Activated naive CD8-positive, alpha-beta T cell treated with anti-CD3 and anti-CD28 coated beads, Interleukin-2, amount 50 U/mL, for 24 hours (primary cell): ENCODE measurements at regions not wholly inside any gene's neighbourhood (a gene's known extent, or its start where the extent isn't known, plus 50 kb on each side); places are given as distances from the start of the nearest gene placed in this dataset.

ENCODE experiments used
- ATAC-seq: fragments of 150-1000 bp; cut with Tn5 transposase; one replicate; pipeline ENCODE4 v1.10.0; 2021
- DNase-seq: peaks from one replicate; pipeline ENCODE4 v3.0.0; 2021
- H3K27ac Mint-ChIP-seq: one replicate; pipeline ENCODE4 v1.8.0; 2021; ENCODE audit warnings: mild to moderate bottlenecking, mixed read lengths
- H3K27me3 Mint-ChIP-seq: one replicate; pipeline ENCODE4 v1.8.0; 2021; ENCODE audit warnings: mixed read lengths
- H3K36me3 Mint-ChIP-seq: one replicate; pipeline ENCODE4 v1.8.0; 2021; ENCODE audit warnings: low read depth, mixed read lengths
- H3K4me1 Mint-ChIP-seq: one replicate; pipeline ENCODE4 v1.8.0; 2021; ENCODE audit warnings: mixed read lengths
- H3K4me3 Mint-ChIP-seq: one replicate; pipeline ENCODE4 v1.8.0; 2021; ENCODE audit warnings: mild to moderate bottlenecking, moderate library complexity, mixed read lengths
- H3K9me3 Mint-ChIP-seq: one replicate; pipeline ENCODE4 v1.8.0; 2021; ENCODE audit warnings: mixed read lengths

- Mint-ChIP-seq H3K27me3 (no peaks in the 10 kb centered on the region), H3K27ac (no peak overlapping the region)
These were observed 190.3 kb upstream of the ATF7IP start for GRCh38 chr12:14175206-14175605.

DNA sequence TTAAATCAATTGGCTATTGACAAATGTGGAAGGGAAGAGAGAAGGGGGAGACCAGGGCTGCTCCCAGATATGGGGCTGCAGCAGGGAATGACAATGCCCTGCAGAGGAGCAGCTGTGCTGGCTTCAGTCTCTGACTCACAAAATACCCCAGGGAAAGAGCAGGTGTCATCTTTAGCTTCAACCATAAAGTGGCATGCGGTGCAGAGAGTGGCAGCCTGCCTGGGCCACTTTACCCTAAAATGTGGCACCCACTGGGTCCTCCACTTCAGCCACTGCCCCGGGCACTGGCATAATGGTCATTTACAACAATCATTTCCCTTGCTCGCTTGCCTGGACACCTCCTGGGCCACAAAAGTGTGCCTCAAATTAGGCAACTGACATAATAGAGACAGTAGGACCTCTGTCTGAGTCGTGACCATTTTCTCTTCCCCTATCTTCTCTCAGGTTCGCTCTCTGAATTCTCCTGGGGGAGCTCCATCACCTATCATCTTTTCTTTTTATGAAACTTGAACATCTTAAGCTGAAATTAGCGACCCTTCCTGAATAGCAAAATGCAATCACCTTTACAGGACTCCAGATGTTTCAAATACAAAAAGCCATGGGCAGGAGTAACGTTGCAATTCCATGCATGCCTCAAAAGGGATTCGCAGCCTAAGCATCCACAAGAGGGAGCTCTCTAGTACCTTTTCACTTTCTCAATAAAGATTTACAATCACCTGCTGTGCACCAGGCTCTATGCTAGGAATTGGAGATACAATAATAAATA lies 179.9 kb upstream of the ATF7IP start:
- Mint-ChIP-seq H3K36me3 (no peaks in the 10 kb centered on the region), H3K27me3 (peaks cover 12% of the 10 kb centered on the region), H3K27ac (no peak overlapping the region), H3K4me1 (peaks cover 2% of the 10 kb centered on the region), H3K9me3 (no peaks in the 10 kb centered on the region), H3K4me3 (no peak overlapping the region)
- peak; percentile 13 for DNase-seq
- ATAC-seq: no peak

More at GRCh38 chr12:14175206-14175605, 190.3 kb upstream of the ATF7IP start:
- no peaks in the 10 kb centered on the region for H3K9me3 Mint-ChIP-seq
- no peak for ATAC-seq
- H3K4me1 Mint-ChIP-seq: peaks cover 3% of the 10 kb centered on the region
- DNase-seq: no peak
- no peak overlapping the region for H3K4me3 Mint-ChIP-seq
- H3K36me3 Mint-ChIP-seq: no peaks in the 10 kb centered on the region

GRCh38 chr12:14186193-14186502 lies 179.3 kb upstream of the ATF7IP start:
- Mint-ChIP-seq H3K9me3 (no peaks in the 10 kb centered on the region), H3K4me3 (no peak overlapping the region), H3K27ac (no peak overlapping the region), H3K27me3 (peaks cover 12% of the 10 kb centered on the region), H3K4me1 (peaks cover 2% of the 10 kb centered on the region), H3K36me3 (no peaks in the 10 kb centered on the region)
- DNase-seq: no peak
- no peak for ATAC-seq

- no peaks in the 10 kb centered on the region for H3K36me3 Mint-ChIP-seq
- ATAC-seq (no peak), DNase-seq (no peak)
- no peaks in the 10 kb centered on the region for H3K9me3 Mint-ChIP-seq
- H3K27ac Mint-ChIP-seq: no peak overlapping the region
- peaks cover 2% of the 10 kb centered on the region for H3K4me1 Mint-ChIP-seq
- H3K27me3 Mint-ChIP-seq: peaks cover 12% of the 10 kb centered on the region
- H3K4me3 Mint-ChIP-seq: no peak overlapping the region
These were observed 178.5 kb upstream of the ATF7IP start for GRCh38 chr12:14187002-14187401.

DNA sequence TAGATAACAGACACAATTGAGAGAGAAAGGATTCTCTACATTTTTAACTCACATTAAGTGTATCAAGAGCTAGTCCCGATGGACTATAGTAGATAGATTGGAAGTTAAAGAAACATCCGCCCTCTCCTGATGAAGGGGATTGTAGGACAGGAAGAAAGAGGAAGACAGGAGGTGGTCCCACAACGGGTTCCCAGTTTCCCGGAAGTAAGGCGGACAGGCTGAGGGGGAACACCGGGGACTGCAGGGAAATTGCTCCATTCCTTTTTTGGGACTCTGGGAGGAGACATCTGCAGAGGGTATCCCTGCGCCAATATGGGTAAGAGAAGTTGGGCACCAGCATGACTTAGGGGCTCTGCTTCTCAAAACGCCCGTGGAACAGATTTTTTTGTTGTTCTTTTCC lies 177.5 kb upstream of the ATF7IP start:
- peaks cover 2% of the 10 kb centered on the region for H3K4me1 Mint-ChIP-seq
- no peak overlapping the region for H3K4me3 Mint-ChIP-seq
- no peak overlapping the region for H3K27ac Mint-ChIP-seq
- H3K9me3 Mint-ChIP-seq: no peaks in the 10 kb centered on the region
- DNase-seq (no peak), ATAC-seq (no peak)
- H3K36me3 Mint-ChIP-seq: no peaks in the 10 kb centered on the region
- H3K27me3 Mint-ChIP-seq: peaks cover 12% of the 10 kb centered on the region

GRCh38 chr12:14188744-14189143 lies 176.7 kb upstream of the ATF7IP start:
- Mint-ChIP-seq H3K27me3 (peaks cover 14% of the 10 kb centered on the region), H3K36me3 (no peaks in the 10 kb centered on the region), H3K27ac (no peak overlapping the region), H3K4me1 (peaks cover 2% of the 10 kb centered on the region), H3K9me3 (no peaks in the 10 kb centered on the region), H3K4me3 (no peak overlapping the region)
- DNase-seq: no peak
- ATAC-seq: no peak

DNA sequence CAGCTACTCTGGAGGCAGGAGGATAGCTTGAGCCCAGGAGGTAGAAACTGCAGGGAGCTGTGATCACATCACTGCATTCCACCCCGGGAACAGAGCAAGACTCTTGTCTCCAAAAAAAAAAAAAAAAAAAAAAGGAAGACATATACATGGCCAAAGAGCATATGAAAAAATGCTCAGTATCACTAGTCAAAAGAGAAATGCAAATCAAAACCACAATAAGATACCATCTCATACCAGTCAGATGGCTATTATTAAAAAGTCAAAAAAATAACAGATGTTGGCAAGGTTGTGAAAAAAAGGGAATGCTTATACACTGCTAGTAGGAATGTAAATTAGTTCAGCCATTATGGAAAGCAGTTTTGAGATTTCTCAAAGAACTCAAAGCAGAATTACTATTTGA lies 174.8 kb upstream of the ATF7IP start:
- no peak for DNase-seq
- H3K4me1 Mint-ChIP-seq: peaks cover 1% of the 10 kb centered on the region
- H3K27ac Mint-ChIP-seq: no peak overlapping the region
- H3K27me3 Mint-ChIP-seq: peaks cover 9% of the 10 kb centered on the region
- no peak overlapping the region for H3K4me3 Mint-ChIP-seq
- no peaks in the 10 kb centered on the region for H3K36me3 Mint-ChIP-seq
- H3K9me3 Mint-ChIP-seq: no peaks in the 10 kb centered on the region
- no peak for ATAC-seq

DNA sequence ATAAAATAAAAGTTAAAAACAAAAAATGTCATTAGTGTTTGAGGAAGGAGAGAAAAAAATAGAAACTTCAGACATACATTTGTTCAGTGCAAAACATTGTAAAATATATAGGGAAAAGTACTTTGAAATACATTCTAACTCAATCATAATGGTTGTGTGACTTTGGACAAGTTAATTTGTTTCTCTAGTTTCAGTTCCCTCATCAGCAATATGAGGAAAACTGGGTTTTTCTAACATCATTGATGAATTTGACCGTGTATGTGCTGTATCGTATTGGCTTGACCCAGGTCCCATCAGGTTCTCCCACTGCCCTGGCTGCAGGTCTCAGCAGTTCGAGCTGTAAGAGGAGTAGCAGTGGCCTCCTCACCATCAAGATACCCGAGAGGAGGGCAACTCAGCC lies 173.9 kb upstream of the ATF7IP start:
- no peak overlapping the region for H3K4me3 Mint-ChIP-seq
- no peaks in the 10 kb centered on the region for H3K36me3 Mint-ChIP-seq
- H3K9me3 Mint-ChIP-seq: no peaks in the 10 kb centered on the region
- no peaks in the 10 kb centered on the region for H3K4me1 Mint-ChIP-seq
- H3K27ac Mint-ChIP-seq: no peak overlapping the region
- H3K27me3 Mint-ChIP-seq: peaks cover 9% of the 10 kb centered on the region
- no peak for DNase-seq
- no peak for ATAC-seq

DNA sequence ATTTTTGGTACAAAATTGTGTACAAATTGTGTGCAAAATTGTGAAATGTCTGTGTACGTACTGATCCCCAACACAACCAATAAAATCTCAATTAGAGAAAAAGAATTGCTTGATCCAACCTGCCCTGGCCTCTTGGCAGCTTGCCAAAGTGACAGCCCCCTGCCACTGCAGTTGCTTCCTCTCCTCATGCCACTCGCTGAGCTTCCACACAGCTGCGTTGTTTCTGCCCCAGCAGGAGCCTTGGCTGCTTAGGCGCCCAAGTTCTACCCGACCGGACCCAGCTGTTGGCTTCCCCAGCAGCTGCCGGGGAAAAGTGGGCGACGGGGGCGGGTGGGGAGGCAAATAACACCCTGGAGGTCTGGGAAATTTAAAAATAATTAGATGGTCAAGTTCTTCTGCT lies 171.8 kb upstream of the ATF7IP start:
- Mint-ChIP-seq H3K4me1 (no peaks in the 10 kb centered on the region), H3K4me3 (no peak overlapping the region), H3K36me3 (no peaks in the 10 kb centered on the region), H3K27ac (no peak overlapping the region), H3K9me3 (no peaks in the 10 kb centered on the region), H3K27me3 (peaks cover 5% of the 10 kb centered on the region)
- DNase-seq: no peak
- no peak for ATAC-seq

DNA sequence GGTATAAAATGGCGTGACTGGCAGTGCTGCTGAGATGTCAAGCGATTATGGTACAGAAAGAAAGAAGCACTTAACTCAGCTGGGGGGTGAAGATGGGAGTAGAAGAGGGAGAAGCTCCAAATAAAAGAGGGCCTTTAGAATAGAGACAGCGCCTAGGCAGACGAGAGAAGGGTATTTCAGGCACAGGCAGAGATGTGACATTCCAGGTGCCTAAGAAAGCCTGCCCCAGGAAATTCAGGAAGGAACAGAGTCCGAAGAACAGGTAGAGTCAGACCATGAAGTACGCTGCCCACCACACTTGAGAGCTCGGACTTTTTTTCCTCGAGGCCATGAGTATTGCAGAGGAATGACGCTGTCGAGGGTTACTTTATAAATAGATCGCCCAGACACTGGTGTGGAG lies 170.9 kb upstream of the ATF7IP start:
- Mint-ChIP-seq H3K27ac (no peak overlapping the region), H3K4me1 (no peaks in the 10 kb centered on the region), H3K27me3 (peaks cover 2% of the 10 kb centered on the region), H3K36me3 (no peaks in the 10 kb centered on the region), H3K4me3 (no peak overlapping the region), H3K9me3 (no peaks in the 10 kb centered on the region)
- ATAC-seq: no peak
- DNase-seq: no peak

GRCh38 chr12:14199455-14200198 lies 165.9 kb upstream of the ATF7IP start:
- no peaks in the 10 kb centered on the region for H3K27me3 Mint-ChIP-seq
- no peak for DNase-seq
- peaks cover 7% of the 10 kb centered on the region for H3K9me3 Mint-ChIP-seq
- H3K36me3 Mint-ChIP-seq: no peaks in the 10 kb centered on the region
- H3K4me3 Mint-ChIP-seq: no peak overlapping the region
- ATAC-seq: no peak
- no peaks in the 10 kb centered on the region for H3K4me1 Mint-ChIP-seq
- H3K27ac Mint-ChIP-seq: no peak overlapping the region

GRCh38 chr12:14200598-14200997 lies 164.9 kb upstream of the ATF7IP start:
- no peak overlapping the region for H3K27ac Mint-ChIP-seq
- H3K9me3 Mint-ChIP-seq: peaks cover 7% of the 10 kb centered on the region
- H3K27me3 Mint-ChIP-seq: no peaks in the 10 kb centered on the region
- no peak for DNase-seq
- ATAC-seq: no peak
- no peaks in the 10 kb centered on the region for H3K36me3 Mint-ChIP-seq
- no peaks in the 10 kb centered on the region for H3K4me1 Mint-ChIP-seq
- no peak overlapping the region for H3K4me3 Mint-ChIP-seq

- Mint-ChIP-seq H3K36me3 (peaks cover under 1% of the 10 kb centered on the region), H3K4me1 (no peaks in the 10 kb centered on the region), H3K4me3 (no peak overlapping the region), H3K27me3 (no peaks in the 10 kb centered on the region), H3K27ac (no peak overlapping the region), H3K9me3 (peaks cover 9% of the 10 kb centered on the region)
- no peak for DNase-seq
- no peak for ATAC-seq
These were observed 164.2 kb upstream of the ATF7IP start for GRCh38 chr12:14201291-14201690.

GRCh38 chr12:14207905-14208551 lies 157.5 kb upstream of the ATF7IP start:
- DNase-seq (no peak), ATAC-seq (no peak)
- Mint-ChIP-seq H3K27me3 (no peaks in the 10 kb centered on the region), H3K36me3 (peaks cover 2% of the 10 kb centered on the region), H3K4me3 (no peak overlapping the region), H3K9me3 (peaks cover 4% of the 10 kb centered on the region), H3K27ac (no peak overlapping the region), H3K4me1 (no peaks in the 10 kb centered on the region)

- no peaks in the 10 kb centered on the region for H3K27me3 Mint-ChIP-seq
These were observed 153.5 kb upstream of the ATF7IP start for GRCh38 chr12:14211947-14212387.

More at GRCh38 chr12:14211947-14212387, 153.5 kb upstream of the ATF7IP start:
- DNase-seq: no peak
- Mint-ChIP-seq H3K4me3 (no peak overlapping the region), H3K27ac (no peak overlapping the region), H3K36me3 (no peaks in the 10 kb centered on the region), H3K9me3 (no peaks in the 10 kb centered on the region), H3K4me1 (peaks cover 10% of the 10 kb centered on the region)
- no peak for ATAC-seq
